Suprapubic skin (tissue), 4 donors: ENCODE measurements at regions not wholly inside any gene's neighbourhood (a gene's known extent, or its start where the extent isn't known, plus 50 kb on each side); places are given as distances from the start of the nearest gene placed in this dataset.

ENCODE experiments used
- DNase-seq, 2 donors: peaks; one replicate each; pipeline ENCODE4 v3.0.0-alpha.2; 2019; ENCODE audit warnings: low spot score in 2 of 2
- H3K27ac ChIP-seq: fragments of 200-600 bp; sonication (generic); one replicate; pipeline ENCODE4 v1.5.1; 2019
- H3K27me3 ChIP-seq: fragments of 200-600 bp; sonication (generic); one replicate; pipeline ENCODE4 v1.5.1; 2019
- H3K36me3 ChIP-seq: fragments of 200-600 bp; sonication (generic); one replicate; pipeline ENCODE4 v1.5.1; 2019
- H3K4me1 ChIP-seq: fragments of 200-600 bp; sonication (generic); one replicate; pipeline ENCODE4 v1.5.1; 2019
- H3K4me3 ChIP-seq: fragments of 200-600 bp; sonication (generic); one replicate; pipeline ENCODE4 v1.5.1; 2019; ENCODE audit warnings: mild to moderate bottlenecking
- H3K9me3 ChIP-seq: fragments of 200-600 bp; sonication (generic); one replicate; pipeline ENCODE4 v1.5.1; 2019
- CTCF ChIP-seq, 2 donors: fragments of 200-600 bp in 1 of 2; fragments of 450-650 bp in 1 of 2; sonication (generic) in 1 of 2; IDR thresholded peaks; one replicate each; pipeline ENCODE4 v1.5.1; 2016 to 2019; ENCODE audit warnings: antibody characterized with exemption in 2 of 2, mild to moderate bottlenecking in 1 of 2, moderate library complexity in 1 of 2
- EP300 ChIP-seq: sonication (generic); formaldehyde crosslinking; IDR thresholded peaks from one replicate; pipeline ENCODE4 v1.6.1; 2017; ENCODE audit warnings: antibody characterized with exemption
- POLR2A ChIP-seq, 2 donors: fragments of 450-650 bp; IDR thresholded peaks; one replicate each; pipeline ENCODE4 v1.6.1; 2017; ENCODE audit warnings: antibody characterized with exemption in 2 of 2, mild to moderate bottlenecking in 2 of 2, moderate library complexity in 2 of 2
- POLR2AphosphoS5 ChIP-seq, 3 donors: sonication (generic); formaldehyde crosslinking; IDR thresholded peaks; one replicate each; pipeline ENCODE4 v1.6.1; 2017; ENCODE audit warnings: antibody characterized with exemption in 3 of 3
- WGBS: methylation state at CpG from one replicate; pipeline ENCODE4 v1.1.5; 2018; 5-methylcytosine and 5-hydroxymethylcytosine counted together

- no peaks in the 10 kb centered on the region for H3K9me3 ChIP-seq
- DNase-seq = no peak
- no peaks in the 10 kb centered on the region for H3K27me3 ChIP-seq
- H3K4me3 ChIP-seq = no peak overlapping the region
- no peak overlapping the region for H3K27ac ChIP-seq
- TF ChIP-seq POLR2AphosphoS5 (IDR thresholded peaks at IDR 0.05) (no peak), POLR2A (IDR thresholded peaks at IDR 0.05) (no peak), EP300 (no peak), CTCF (IDR thresholded peaks at IDR 0.05) (no peak)
- no peaks in the 10 kb centered on the region for H3K36me3 ChIP-seq
- 75% methylated on average over 4 of the region's 4 CpGs for WGBS
- H3K4me1 ChIP-seq = no peaks in the 10 kb centered on the region
These were observed 265.9 kb downstream of the CBLL2 start for GRCh38 chrX:22538580-22538979.

- H3K27me3 ChIP-seq = no peaks in the 10 kb centered on the region
- no peak overlapping the region for H3K4me3 ChIP-seq
- no peak for TF ChIP-seq CTCF (IDR thresholded peaks at IDR 0.05)
- no peak for TF ChIP-seq POLR2AphosphoS5 (IDR thresholded peaks at IDR 0.05)
- TF ChIP-seq POLR2A (IDR thresholded peaks at IDR 0.05) = no peak
- no peak for TF ChIP-seq EP300
- H3K27ac ChIP-seq = no peak overlapping the region
- 49% methylated on average over 5 of the region's 5 CpGs for WGBS
- H3K9me3 ChIP-seq = no peaks in the 10 kb centered on the region
- no peaks in the 10 kb centered on the region for H3K4me1 ChIP-seq
- H3K36me3 ChIP-seq = no peaks in the 10 kb centered on the region
- DNase-seq = no peak
These were observed 269.2 kb downstream of the CBLL2 start for GRCh38 chrX:22541926-22542325.

- Histone ChIP-seq H3K27ac (no peak overlapping the region), H3K27me3 (no peaks in the 10 kb centered on the region), H3K4me1 (no peaks in the 10 kb centered on the region), H3K9me3 (no peaks in the 10 kb centered on the region), H3K4me3 (no peak overlapping the region), H3K36me3 (no peaks in the 10 kb centered on the region)
- DNase-seq = no peak
- no peak for TF ChIP-seq CTCF (IDR thresholded peaks at IDR 0.05)
- TF ChIP-seq EP300 = no peak
- no peak for TF ChIP-seq POLR2A (IDR thresholded peaks at IDR 0.05)
- TF ChIP-seq POLR2AphosphoS5 (IDR thresholded peaks at IDR 0.05) = no peak
- WGBS = 68% methylated on average over 3 of the region's 3 CpGs
These were observed 269.9 kb downstream of the CBLL2 start for GRCh38 chrX:22542641-22543040.

GRCh38 chrX:22559506-22559905 is 286.8 kb downstream of the CBLL2 start:
- Histone ChIP-seq H3K27ac (no peak overlapping the region), H3K9me3 (no peaks in the 10 kb centered on the region), H3K4me1 (no peaks in the 10 kb centered on the region), H3K27me3 (no peaks in the 10 kb centered on the region), H3K36me3 (no peaks in the 10 kb centered on the region), H3K4me3 (no peak overlapping the region)
- DNase-seq = no peak
- TF ChIP-seq POLR2A (IDR thresholded peaks at IDR 0.05) (no peak), EP300 (no peak), CTCF (IDR thresholded peaks at IDR 0.05) (no peak), POLR2AphosphoS5 (IDR thresholded peaks at IDR 0.05) (no peak)
- 46% methylated on average over 4 of the region's 4 CpGs for WGBS

- Histone ChIP-seq H3K36me3 (no peaks in the 10 kb centered on the region), H3K4me3 (no peak overlapping the region), H3K4me1 (no peaks in the 10 kb centered on the region), H3K9me3 (no peaks in the 10 kb centered on the region), H3K27ac (no peak overlapping the region), H3K27me3 (no peaks in the 10 kb centered on the region)
- 76% methylated on average over 1 of the region's 1 CpG for WGBS
- DNase-seq = no peak
- no peak for TF ChIP-seq POLR2A (IDR thresholded peaks at IDR 0.05)
- no peak for TF ChIP-seq EP300
- TF ChIP-seq POLR2AphosphoS5 (IDR thresholded peaks at IDR 0.05) = no peak
- TF ChIP-seq CTCF (IDR thresholded peaks at IDR 0.05) = no peak
These were observed 302.6 kb downstream of the CBLL2 start for GRCh38 chrX:22575161-22575845.
